MCF 10A (cell line): ENCODE measurements at regions not wholly inside any gene's neighbourhood (a gene's known extent, or its start where the extent isn't known, plus 50 kb on each side); places are given as distances from the start of the nearest gene placed in this dataset.

Source experiments
- BruUV-seq: library from RNA; stranded (reverse); fragments of 400-500 nt; replicated peaks from 2 replicates; lab custom pipeline; 2021; lab: Mats Ljungman, UMichigan
- CTCF ChIA-PET: fragments of 300-600 bp; sonication (Branson Sonifier 250); formaldehyde crosslinking; extraction: SDS; loops from one replicate; lab custom pipeline; 2021; ENCODE audit warnings: antibody characterized with exemption, inconsistent platforms; lab: Yijun Ruan, JAX
- POLR2A ChIA-PET: fragments of 300-600, 350-650 bp; sonication (Branson Sonifier 250); formaldehyde crosslinking; extraction: SDS; loops from one replicate; lab custom pipeline; 2020; ENCODE audit warnings: antibody characterized with exemption, inconsistent platforms; lab: Yijun Ruan, JAX
- DNase-seq: peaks from one replicate; pipeline ENCODE4 v3.0.0-alpha.2; 2018; ENCODE audit not compliant: unreplicated experiment
- H3K27ac Mint-ChIP-seq: one replicate; pipeline ENCODE4 v1.8.0; 2022; ENCODE audit warnings: mild to moderate bottlenecking, low read depth, mixed read lengths; ENCODE audit not compliant: unreplicated experiment
- H3K27me3 Mint-ChIP-seq: one replicate; pipeline ENCODE4 v1.8.0; 2022; ENCODE audit warnings: mixed read lengths; ENCODE audit not compliant: insufficient read depth, unreplicated experiment
- H3K36me3 Mint-ChIP-seq: one replicate; pipeline ENCODE4 v1.8.0; 2022; ENCODE audit warnings: mild to moderate bottlenecking, moderate library complexity, mixed read lengths; ENCODE audit not compliant: insufficient read depth, unreplicated experiment
- H3K4me1 Mint-ChIP-seq: one replicate; pipeline ENCODE4 v1.8.0; 2022; ENCODE audit warnings: mixed read lengths; ENCODE audit not compliant: insufficient read depth, unreplicated experiment
- H3K4me3 Mint-ChIP-seq: one replicate; pipeline ENCODE4 v1.8.0; 2022; ENCODE audit warnings: mild to moderate bottlenecking, moderate library complexity, mixed read lengths; ENCODE audit not compliant: unreplicated experiment
- H3K9me3 Mint-ChIP-seq: one replicate; pipeline ENCODE4 v1.8.0; 2022; ENCODE audit warnings: mixed read lengths; ENCODE audit not compliant: unreplicated experiment
- intact Hi-C: fragments of 100-400 bp; cut with micrococcal nuclease; formaldehyde crosslinking; loops from 2 replicates; pipeline ENCODE4 v1.14.1; 2022
- TF ChIP-seq, protein P1 (sequence below): fragments of 200-600 bp; IDR thresholded peaks from one replicate; pipeline ENCODE4 v1.8.0; 2022; ENCODE audit warnings: antibody characterized with exemption, mild to moderate bottlenecking; ENCODE audit not compliant: unreplicated experiment

DNA sequence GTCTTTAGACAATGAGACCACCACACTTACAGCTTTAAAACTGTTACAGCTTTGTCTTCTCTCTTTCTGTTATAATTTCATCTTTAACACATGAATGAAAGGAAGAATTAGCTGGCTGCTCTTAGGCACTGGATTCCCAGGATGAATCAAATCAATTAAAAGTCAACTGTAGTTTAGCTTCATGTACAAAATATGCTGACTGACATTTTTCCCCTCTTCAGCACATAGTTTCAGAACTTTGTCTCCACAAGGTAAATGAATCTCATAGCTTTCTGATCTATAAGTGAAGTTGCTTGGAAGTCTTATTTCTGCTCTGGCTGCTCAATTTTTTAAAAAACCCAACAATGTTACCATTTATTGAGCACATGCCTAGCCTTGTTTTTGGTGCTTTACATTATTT is 293.8 kb downstream of the GRIN2B start:
- H3K36me3 Mint-ChIP-seq: no peaks in the 10 kb centered on the region
- no peak overlapping the region for H3K27ac Mint-ChIP-seq
- H3K4me1 Mint-ChIP-seq: no peaks in the 10 kb centered on the region
- no peak for DNase-seq
- ChIA-PET POLR2A (no interaction called here), CTCF (interaction anchor here (0.6 kb wide), 2 partner anchors 561 to 1724 kb away, joined by 3 read pairs; no protein-coding TSS in a partner anchor)
- TF ChIP-seq, protein P1, sequence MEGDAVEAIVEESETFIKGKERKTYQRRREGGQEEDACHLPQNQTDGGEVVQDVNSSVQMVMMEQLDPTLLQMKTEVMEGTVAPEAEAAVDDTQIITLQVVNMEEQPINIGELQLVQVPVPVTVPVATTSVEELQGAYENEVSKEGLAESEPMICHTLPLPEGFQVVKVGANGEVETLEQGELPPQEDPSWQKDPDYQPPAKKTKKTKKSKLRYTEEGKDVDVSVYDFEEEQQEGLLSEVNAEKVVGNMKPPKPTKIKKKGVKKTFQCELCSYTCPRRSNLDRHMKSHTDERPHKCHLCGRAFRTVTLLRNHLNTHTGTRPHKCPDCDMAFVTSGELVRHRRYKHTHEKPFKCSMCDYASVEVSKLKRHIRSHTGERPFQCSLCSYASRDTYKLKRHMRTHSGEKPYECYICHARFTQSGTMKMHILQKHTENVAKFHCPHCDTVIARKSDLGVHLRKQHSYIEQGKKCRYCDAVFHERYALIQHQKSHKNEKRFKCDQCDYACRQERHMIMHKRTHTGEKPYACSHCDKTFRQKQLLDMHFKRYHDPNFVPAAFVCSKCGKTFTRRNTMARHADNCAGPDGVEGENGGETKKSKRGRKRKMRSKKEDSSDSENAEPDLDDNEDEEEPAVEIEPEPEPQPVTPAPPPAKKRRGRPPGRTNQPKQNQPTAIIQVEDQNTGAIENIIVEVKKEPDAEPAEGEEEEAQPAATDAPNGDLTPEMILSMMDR: no peak
- no peak overlapping the region for H3K4me3 Mint-ChIP-seq
- BruUV-seq: no TSS peak
- no peaks in the 10 kb centered on the region for H3K27me3 Mint-ChIP-seq
- peaks cover 8% of the 10 kb centered on the region for H3K9me3 Mint-ChIP-seq
- intact Hi-C loops: no loop called here

DNA sequence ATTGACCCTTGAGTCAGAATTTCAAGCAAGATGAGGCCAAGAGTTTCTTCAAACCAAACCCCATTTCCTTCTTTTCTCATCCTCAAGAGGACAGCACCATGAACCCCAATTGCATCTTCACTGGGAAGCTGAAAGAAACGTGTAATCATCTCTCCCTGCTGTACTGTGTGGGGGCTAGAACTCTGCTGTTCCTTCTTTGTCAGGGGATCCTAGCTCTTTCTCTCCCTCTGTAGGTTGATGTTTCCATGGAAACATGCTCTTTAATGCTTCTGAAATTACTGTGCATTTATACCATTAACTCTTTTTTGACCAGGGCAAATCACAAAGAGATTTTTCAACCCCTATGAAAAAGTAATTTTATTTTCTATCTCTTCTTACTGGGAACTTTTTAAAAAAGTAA is 295.1 kb downstream of the GRIN2B start:
- H3K4me1 Mint-ChIP-seq: no peaks in the 10 kb centered on the region
- no peak overlapping the region for H3K4me3 Mint-ChIP-seq
- intact Hi-C loops: no loop called here
- CTCF ChIA-PET: no interaction called here
- no TSS peak for BruUV-seq
- H3K27me3 Mint-ChIP-seq: no peaks in the 10 kb centered on the region
- POLR2A ChIA-PET: no interaction called here
- TF ChIP-seq, protein P1: no peak
- peaks cover 8% of the 10 kb centered on the region for H3K9me3 Mint-ChIP-seq
- no peak for DNase-seq
- no peaks in the 10 kb centered on the region for H3K36me3 Mint-ChIP-seq
- H3K27ac Mint-ChIP-seq: no peak overlapping the region

DNA sequence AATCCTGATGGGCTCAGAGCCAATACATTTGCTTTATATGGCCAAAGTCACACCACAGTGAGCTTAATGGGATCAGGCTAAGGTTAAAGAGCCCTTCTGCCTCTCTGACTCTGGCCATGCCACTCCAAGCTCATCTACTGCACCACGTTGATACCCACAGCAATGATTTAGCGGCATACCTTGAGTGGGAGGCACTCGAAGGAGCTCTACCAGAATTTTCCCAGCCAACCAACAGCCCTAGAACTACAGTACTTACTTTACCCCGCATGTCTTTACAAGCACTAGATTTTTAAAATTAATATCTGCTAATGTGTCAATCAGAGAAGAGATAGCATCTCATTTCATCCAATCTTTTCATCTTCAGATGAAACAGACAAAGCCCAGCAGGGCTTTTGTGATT is 300.5 kb downstream of the GRIN2B start:
- POLR2A ChIA-PET: no interaction called here

DNA sequence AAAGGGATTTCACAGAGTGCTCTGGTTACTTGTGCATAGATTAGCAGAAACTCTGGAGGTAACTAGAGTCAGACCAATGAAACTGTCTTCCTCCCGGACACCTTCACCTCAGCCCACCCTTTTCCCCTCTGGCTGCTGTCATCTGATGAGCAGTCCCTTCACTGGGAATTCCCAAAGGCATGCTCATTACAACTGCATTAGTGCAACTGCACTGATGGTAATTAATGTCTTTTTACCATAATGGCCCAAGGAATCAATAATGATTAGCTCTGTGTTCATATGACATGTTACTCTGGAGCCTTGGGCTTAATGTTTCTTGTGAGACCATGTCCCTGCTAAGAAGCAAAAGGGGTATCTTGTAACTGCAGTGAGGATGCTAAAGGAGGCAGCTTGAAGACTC is 304.5 kb downstream of the GRIN2B start:
- no TSS peak for BruUV-seq
- ChIA-PET POLR2A (no interaction called here), CTCF (no interaction called here)
- TF ChIP-seq, protein P1: no peak
- Mint-ChIP-seq H3K36me3 (no peaks in the 10 kb centered on the region), H3K27ac (no peak overlapping the region), H3K27me3 (peaks cover 25% of the 10 kb centered on the region), H3K9me3 (no peaks in the 10 kb centered on the region), H3K4me3 (no peak overlapping the region), H3K4me1 (no peaks in the 10 kb centered on the region)
- intact Hi-C loops: no loop called here
- DNase-seq: no peak

More for the DNA sequence above, 300.5 kb downstream of the GRIN2B start:
- Mint-ChIP-seq H3K27ac (no peak overlapping the region), H3K4me3 (no peak overlapping the region), H3K4me1 (no peaks in the 10 kb centered on the region), H3K36me3 (no peaks in the 10 kb centered on the region), H3K9me3 (no peaks in the 10 kb centered on the region), H3K27me3 (peaks cover 25% of the 10 kb centered on the region)
- CTCF ChIA-PET: interaction anchor here (0.6 to 1.8 kb wide), 3 partner anchors 14 to 46 kb away, joined by 4 to 5 read pairs (median 4); no protein-coding TSS in a partner anchor
- intact Hi-C loops: no loop called here
- no TSS peak for BruUV-seq
- no peak for DNase-seq
- TF ChIP-seq, protein P1: no peak
